GM23248 (cell line): ENCODE measurements at regions not wholly inside any gene's neighbourhood (a gene's known extent, or its start where the extent isn't known, plus 50 kb on each side); places are given as distances from the start of the nearest gene placed in this dataset.

Source experiments
- DNase-seq: peaks from one replicate; pipeline ENCODE4 v3.0.0-alpha.2; 2015
- H2AFZ ChIP-seq: fragments of 200-600 bp; sonication (generic); 2 replicates; pipeline ENCODE4 v1.6.1; 2016; ENCODE audit warnings: antibody characterized with exemption
- H3F3A ChIP-seq: fragments of 200-600 bp; sonication (generic); 2 replicates; pipeline ENCODE4 v1.6.1; 2016; ENCODE audit warnings: mild to moderate bottlenecking, antibody characterized with exemption, mixed run types; ENCODE audit not compliant: insufficient read depth
- H3K27ac ChIP-seq: fragments of 200-600 bp; sonication (generic); 2 replicates; pipeline ENCODE4 v1.5.1; 2016; ENCODE audit warnings: mild to moderate bottlenecking
- H3K27me3 ChIP-seq: fragments of 200-600 bp; sonication (generic); replicated peaks from 2 replicates; pipeline ENCODE4 v1.6.1; 2016; ENCODE audit warnings: mild to moderate bottlenecking; ENCODE audit not compliant: insufficient read depth
- H3K36me3 ChIP-seq: fragments of 200-600 bp; sonication (generic); 2 replicates; pipeline ENCODE4 v1.6.1; 2016; ENCODE audit warnings: low read depth, mild to moderate bottlenecking
- H3K4me1 ChIP-seq: fragments of 200-600 bp; sonication (generic); 2 replicates; pipeline ENCODE4 v1.6.1; 2016; ENCODE audit warnings: mild to moderate bottlenecking; ENCODE audit not compliant: insufficient read depth
- H3K4me2 ChIP-seq: fragments of 200-600 bp; sonication (generic); one replicate; pipeline ENCODE4 v1.6.1; 2016; ENCODE audit warnings: mild to moderate bottlenecking; ENCODE audit not compliant: unreplicated experiment
- H3K4me3 ChIP-seq: fragments of 200-600 bp; sonication (generic); 2 replicates; pipeline ENCODE4 v1.5.1; 2016; ENCODE audit warnings: mild to moderate bottlenecking
- H3K79me2 ChIP-seq: fragments of 200-600 bp; sonication (generic); 2 replicates; pipeline ENCODE4 v1.6.1; 2016; ENCODE audit warnings: mild to moderate bottlenecking; ENCODE audit not compliant: insufficient read depth
- H3K9ac ChIP-seq: fragments of 200-600 bp; sonication (generic); 2 replicates; pipeline ENCODE4 v1.6.1; 2016; ENCODE audit warnings: mild to moderate bottlenecking
- H3K9me2 ChIP-seq: fragments of 200-600 bp; sonication (generic); 2 replicates; pipeline ENCODE4 v1.6.1; 2016; ENCODE audit warnings: mixed run types, mild to moderate bottlenecking, moderate library complexity; ENCODE audit not compliant: insufficient read depth
- H3K9me3 ChIP-seq: fragments of 200-600 bp; sonication (generic); one replicate; pipeline ENCODE4 v1.6.1; 2017; ENCODE audit warnings: low read depth
- H4K20me1 ChIP-seq: fragments of 200-600 bp; sonication (generic); 2 replicates; pipeline ENCODE4 v1.6.0; 2016; ENCODE audit not compliant: insufficient read depth
- EZH2 ChIP-seq: fragments of 200-600 bp; sonication (generic); IDR thresholded peaks from 2 replicates; pipeline ENCODE4 v1.6.1; 2018; ENCODE audit warnings: antibody characterized with exemption, mild to moderate bottlenecking; ENCODE audit not compliant: insufficient read depth, poor library complexity, severe bottlenecking
- EZH2phosphoT487 ChIP-seq: fragments of 200-600 bp; sonication (generic); IDR thresholded peaks from 2 replicates; pipeline ENCODE4 v1.6.1; 2018; ENCODE audit warnings: antibody characterized with exemption, moderate library complexity, mild to moderate bottlenecking, low read depth; ENCODE audit not compliant: insufficient read depth
- WGBS, 2 experiments: methylation state at CpG; one replicate each; pipeline ENCODE4 v1.1.6; 2015 to 2017; ENCODE audit warnings: low lambda C conversion rate in 2 of 2, low coverage in 1 of 2; ENCODE audit errors: missing lambda C conversion rate in 2 of 2; 5-methylcytosine and 5-hydroxymethylcytosine counted together
- in situ Hi-C: fragments of 300-500 bp; cut with MboI; formaldehyde crosslinking; loops from 2 replicates; pipeline ENCODE4 v1.15.0; 2020

DNA sequence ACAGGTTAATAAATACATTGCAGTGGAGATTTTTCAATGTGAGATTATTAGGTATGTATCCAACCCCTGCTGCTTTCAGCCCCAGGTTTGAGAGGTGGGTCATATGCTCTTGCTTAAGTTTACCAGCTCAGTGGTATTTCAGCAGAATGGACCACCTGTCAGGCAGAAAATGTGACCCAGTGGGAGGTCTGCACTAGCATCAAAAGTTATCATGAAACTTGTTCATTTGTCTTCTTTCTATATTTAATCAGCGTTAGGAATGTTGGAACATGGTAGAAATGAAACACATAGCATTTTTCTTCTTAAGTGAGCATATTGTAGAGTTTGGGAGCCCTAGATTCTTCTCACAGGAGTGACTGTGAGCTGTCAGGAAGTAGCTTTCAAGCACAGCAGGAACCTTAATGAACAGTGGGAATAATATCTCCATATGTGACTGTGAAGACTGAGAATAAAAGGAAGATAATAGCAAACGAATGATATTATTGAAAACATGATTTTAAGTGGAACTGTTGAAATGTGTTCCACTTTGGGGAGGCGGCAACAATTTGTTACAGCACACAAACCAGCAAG is 596.9 kb upstream of the CDH6 start:
- Histone ChIP-seq H3K4me1 (no peaks in the 10 kb centered on the region), H3F3A (no peaks in the 10 kb centered on the region), H3K79me2 (no peaks in the 10 kb centered on the region), H2AFZ (no peak overlapping the region), H4K20me1 (no peaks in the 10 kb centered on the region), H3K36me3 (no peaks in the 10 kb centered on the region), H3K9me3 (no peaks in the 10 kb centered on the region), H3K27me3 (no peaks in the 10 kb centered on the region), H3K9me2 (no peaks in the 10 kb centered on the region), H3K4me3 (no peak overlapping the region), H3K4me2 (no peak overlapping the region), H3K27ac (no peak overlapping the region), H3K9ac (no peak overlapping the region)
- DNase-seq: no peak
- in situ Hi-C loops: no loop called here
- TF ChIP-seq EZH2phosphoT487 (no peak), EZH2 (no peak)
- WGBS, 2 experiments: 9 to 10% methylated on average over 3 of the region's 3 CpGs

GRCh38 chr5:30594331-30594730 is 599.2 kb upstream of the CDH6 start:
- Histone ChIP-seq H3K9me3 (no peaks in the 10 kb centered on the region), H3K27me3 (no peaks in the 10 kb centered on the region), H3K4me3 (no peak overlapping the region), H3K9ac (no peak overlapping the region), H2AFZ (no peak overlapping the region), H3K27ac (no peak overlapping the region), H3F3A (no peaks in the 10 kb centered on the region), H3K36me3 (no peaks in the 10 kb centered on the region), H3K4me2 (no peak overlapping the region), H3K9me2 (no peaks in the 10 kb centered on the region), H3K79me2 (no peaks in the 10 kb centered on the region), H3K4me1 (no peaks in the 10 kb centered on the region), H4K20me1 (no peaks in the 10 kb centered on the region)
- no peak for DNase-seq
- TF ChIP-seq EZH2 (no peak), EZH2phosphoT487 (no peak)
- in situ Hi-C loops: no loop called here
- WGBS, 2 experiments: 6 to 12% methylated on average over 2 of the region's 2 CpGs

DNA sequence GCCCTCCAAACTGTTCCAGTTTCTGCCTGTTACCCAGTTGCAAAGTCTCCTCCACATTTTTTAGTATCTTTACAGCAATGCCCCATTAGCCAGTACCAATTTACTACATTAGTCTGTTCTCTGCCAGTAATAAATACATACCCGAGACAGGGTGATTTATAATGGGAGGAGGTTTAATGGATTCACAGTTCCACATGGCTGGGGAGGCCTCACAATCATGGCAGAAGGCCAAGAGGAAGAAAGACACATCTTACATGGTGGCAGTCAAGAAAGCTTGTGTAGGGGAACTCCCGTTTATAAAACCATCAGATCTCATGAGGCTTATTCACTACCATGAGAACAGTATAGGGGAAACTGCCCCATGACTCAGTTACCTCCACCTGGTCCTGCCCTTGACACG is 600.7 kb upstream of the CDH6 start:
- TF ChIP-seq EZH2 (no peak), EZH2phosphoT487 (no peak)
- no peaks in the 10 kb centered on the region for H3K9me2 ChIP-seq
- H2AFZ ChIP-seq: no peak overlapping the region
- no peaks in the 10 kb centered on the region for H3K9me3 ChIP-seq
- in situ Hi-C loops: no loop called here
- no peaks in the 10 kb centered on the region for H4K20me1 ChIP-seq
- 6 to 8% methylated on average over 3 of the region's 3 CpGs for WGBS, 2 experiments
- H3K79me2 ChIP-seq: no peaks in the 10 kb centered on the region
- H3K9ac ChIP-seq: no peak overlapping the region
- H3F3A ChIP-seq: no peaks in the 10 kb centered on the region
- H3K4me1 ChIP-seq: no peaks in the 10 kb centered on the region
- no peak overlapping the region for H3K27ac ChIP-seq
- no peak overlapping the region for H3K4me3 ChIP-seq
- no peak overlapping the region for H3K4me2 ChIP-seq
- no peaks in the 10 kb centered on the region for H3K36me3 ChIP-seq
- no peaks in the 10 kb centered on the region for H3K27me3 ChIP-seq
- DNase-seq: no peak

DNA sequence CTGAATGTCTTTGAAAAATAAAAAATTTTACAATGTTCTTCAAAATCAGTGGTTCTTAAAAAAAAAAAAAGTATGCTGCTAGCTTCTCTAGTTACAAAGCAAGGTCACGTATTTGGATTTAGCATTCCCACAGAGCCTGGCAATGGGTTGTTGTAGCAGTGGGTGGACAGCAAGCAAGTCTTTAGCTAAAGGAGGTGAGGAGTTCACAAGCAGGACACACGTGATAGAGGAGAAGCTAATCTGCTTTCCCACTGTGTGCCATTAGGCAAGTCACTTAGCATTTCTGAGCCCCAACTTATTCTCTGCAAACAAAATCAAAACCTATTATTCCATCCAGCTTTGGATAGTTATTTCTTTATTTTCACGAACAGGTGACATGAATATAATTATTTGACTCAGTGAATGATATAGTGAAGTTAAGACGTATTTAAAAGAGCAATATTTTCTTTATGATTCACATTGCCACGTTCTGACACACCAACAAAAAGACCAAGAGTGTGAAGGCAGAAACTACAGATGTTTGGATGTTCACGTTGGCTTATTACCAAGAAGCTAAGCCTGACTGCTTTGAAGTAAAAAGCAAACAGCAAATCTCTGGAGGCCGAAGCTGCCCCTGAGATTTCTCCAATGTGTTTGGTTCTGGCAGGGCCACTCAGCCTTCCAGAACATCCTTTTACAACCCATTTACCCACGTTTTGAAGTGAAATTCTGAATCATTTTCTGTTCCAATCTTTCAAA is 612.1 kb upstream of the CDH6 start:
- Histone ChIP-seq H3K27ac (no peak overlapping the region), H2AFZ (no peak overlapping the region), H3K4me3 (no peak overlapping the region), H3K9ac (no peak overlapping the region), H3K27me3 (no peaks in the 10 kb centered on the region), H3K79me2 (no peaks in the 10 kb centered on the region), H3F3A (no peaks in the 10 kb centered on the region), H3K4me1 (no peaks in the 10 kb centered on the region), H3K9me2 (no peaks in the 10 kb centered on the region), H4K20me1 (no peaks in the 10 kb centered on the region), H3K9me3 (no peaks in the 10 kb centered on the region), H3K36me3 (no peaks in the 10 kb centered on the region), H3K4me2 (no peak overlapping the region)
- TF ChIP-seq EZH2phosphoT487 (no peak), EZH2 (no peak)
- WGBS, 2 experiments: 6 to 7% methylated on average over 8 of the region's 8 CpGs
- in situ Hi-C loops: no loop called here
- no peak for DNase-seq

- Histone ChIP-seq H2AFZ (no peak overlapping the region), H3K9me3 (no peaks in the 10 kb centered on the region), H4K20me1 (no peaks in the 10 kb centered on the region; the same call in 1 of the 2 replicates), H3K9ac (no peak overlapping the region), H3K79me2 (no peaks in the 10 kb centered on the region), H3K36me3 (no peaks in the 10 kb centered on the region), H3K9me2 (no peaks in the 10 kb centered on the region), H3K27ac (no peak overlapping the region), H3K4me1 (no peaks in the 10 kb centered on the region), H3K27me3 (no peaks in the 10 kb centered on the region), H3F3A (no peaks in the 10 kb centered on the region), H3K4me3 (no peak overlapping the region), H3K4me2 (no peak overlapping the region)
- 32 to 56% methylated on average over 1 of the region's 1 CpG for WGBS, 2 experiments
- in situ Hi-C loops: no loop called here
- no peak for DNase-seq
- TF ChIP-seq EZH2phosphoT487 (no peak), EZH2 (no peak)
Measured at GRCh38 chr5:30574761-30575160, 618.7 kb upstream of the CDH6 start.
